ENCODE measurements at regions not wholly inside any gene's neighbourhood (a gene's known extent, or its start where the extent isn't known, plus 50 kb on each side); places are given as distances from the start of the nearest gene placed in this dataset.
"Not testable (repeated sequence)": the region's sequence is repeated elsewhere in the genome, so short reads cannot be mapped to it uniquely, and the experiment has no call there.

DNA sequence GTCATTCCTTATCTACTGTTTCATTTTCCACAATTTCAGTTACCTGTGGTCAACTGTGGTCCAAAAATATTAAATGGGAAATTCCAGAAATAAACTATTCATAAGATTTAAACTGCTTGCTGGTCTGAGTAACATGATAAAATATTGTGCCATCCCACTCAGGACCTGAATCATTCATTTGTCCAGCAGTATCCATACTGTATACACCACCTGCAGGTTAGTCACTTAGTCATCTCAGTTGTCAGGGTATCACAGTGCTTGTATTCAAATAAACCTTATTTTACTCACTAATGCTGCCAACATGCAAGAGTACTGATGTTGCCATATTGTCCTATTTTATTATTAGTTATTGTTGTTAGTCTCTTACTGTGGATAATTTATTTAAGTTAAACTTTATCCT lies 139.7 kb downstream of the FBXO4 start:
- Histone ChIP-seq H3K36me3 (no peaks in the 10 kb centered on the region), H3K9me3 (no peaks in the 10 kb centered on the region), H3K27me3 (replicated peaks; ENCODE audit: insufficient read depth) (no peaks in the 10 kb centered on the region), H3K4me1 (replicated peaks) (no peaks in the 10 kb centered on the region), H3K27ac (no peak overlapping the region), H3K4me3 (no peak overlapping the region)
- DNase-seq (ENCODE audit: low spot score): no peak
- intact Hi-C loops (cut with DNase I): no loop called here
- TF ChIP-seq, protein P1, sequence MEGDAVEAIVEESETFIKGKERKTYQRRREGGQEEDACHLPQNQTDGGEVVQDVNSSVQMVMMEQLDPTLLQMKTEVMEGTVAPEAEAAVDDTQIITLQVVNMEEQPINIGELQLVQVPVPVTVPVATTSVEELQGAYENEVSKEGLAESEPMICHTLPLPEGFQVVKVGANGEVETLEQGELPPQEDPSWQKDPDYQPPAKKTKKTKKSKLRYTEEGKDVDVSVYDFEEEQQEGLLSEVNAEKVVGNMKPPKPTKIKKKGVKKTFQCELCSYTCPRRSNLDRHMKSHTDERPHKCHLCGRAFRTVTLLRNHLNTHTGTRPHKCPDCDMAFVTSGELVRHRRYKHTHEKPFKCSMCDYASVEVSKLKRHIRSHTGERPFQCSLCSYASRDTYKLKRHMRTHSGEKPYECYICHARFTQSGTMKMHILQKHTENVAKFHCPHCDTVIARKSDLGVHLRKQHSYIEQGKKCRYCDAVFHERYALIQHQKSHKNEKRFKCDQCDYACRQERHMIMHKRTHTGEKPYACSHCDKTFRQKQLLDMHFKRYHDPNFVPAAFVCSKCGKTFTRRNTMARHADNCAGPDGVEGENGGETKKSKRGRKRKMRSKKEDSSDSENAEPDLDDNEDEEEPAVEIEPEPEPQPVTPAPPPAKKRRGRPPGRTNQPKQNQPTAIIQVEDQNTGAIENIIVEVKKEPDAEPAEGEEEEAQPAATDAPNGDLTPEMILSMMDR (IDR thresholded peaks at IDR 0.05): no peak
- no peak for TF ChIP-seq POLR2AphosphoS5 (IDR thresholded peaks at IDR 0.05)
- no peak for TF ChIP-seq POLR2A (IDR thresholded peaks at IDR 0.05)

DNA sequence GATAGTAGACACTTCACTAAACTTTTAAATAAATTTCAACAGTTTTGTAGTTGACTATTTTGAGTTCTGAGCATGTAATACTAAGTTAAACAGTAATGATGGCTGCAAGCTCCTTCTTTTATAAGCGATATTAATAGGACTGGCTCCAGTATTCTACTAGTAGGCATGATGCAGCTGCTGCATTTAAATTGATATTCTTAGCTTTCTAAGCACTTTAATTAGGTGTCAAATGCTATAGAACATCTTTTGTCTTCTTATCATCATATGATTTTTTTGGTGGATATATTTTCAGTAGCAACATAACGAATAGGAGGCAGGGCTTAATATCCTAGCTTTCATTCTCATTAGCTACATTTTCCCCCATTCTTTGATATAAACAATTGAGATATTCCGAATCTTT lies 141.1 kb downstream of the FBXO4 start:
- Histone ChIP-seq H3K36me3 (no peaks in the 10 kb centered on the region), H3K27me3 (replicated peaks; ENCODE audit: insufficient read depth) (no peaks in the 10 kb centered on the region), H3K4me3 (no peak overlapping the region), H3K9me3 (no peaks in the 10 kb centered on the region), H3K27ac (no peak overlapping the region), H3K4me1 (replicated peaks) (no peaks in the 10 kb centered on the region)
- TF ChIP-seq, protein P1 (IDR thresholded peaks at IDR 0.05): no peak
- no peak for TF ChIP-seq POLR2A (IDR thresholded peaks at IDR 0.05)
- TF ChIP-seq POLR2AphosphoS5 (IDR thresholded peaks at IDR 0.05): no peak
- WGBS: 63% methylated on average over 3 of the region's 3 CpGs
- intact Hi-C loops (cut with DNase I): no loop called here
- DNase-seq (ENCODE audit: low spot score): no peak

DNA sequence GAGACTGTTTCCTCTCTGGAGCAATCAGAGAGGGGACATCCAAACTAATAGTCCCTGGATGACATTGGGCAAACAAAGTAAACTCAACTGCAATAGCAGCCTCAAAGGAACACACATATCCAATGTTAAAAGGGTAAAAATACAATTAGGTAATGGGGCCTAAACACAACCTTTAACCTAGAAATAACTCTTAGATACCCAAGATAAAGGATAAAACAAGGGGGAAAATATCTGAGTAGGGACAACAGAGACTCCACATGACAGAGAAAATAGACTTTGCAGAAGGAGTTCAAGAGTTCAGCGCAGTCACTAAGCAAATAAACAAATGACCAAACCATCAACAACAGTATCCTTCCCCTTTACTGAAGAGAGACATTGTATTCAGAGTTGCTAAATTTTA lies 149.3 kb downstream of the FBXO4 start:
- no peak for DNase-seq (ENCODE audit: low spot score)
- no peak overlapping the region for H3K27ac ChIP-seq
- no peaks in the 10 kb centered on the region for H3K36me3 ChIP-seq
- no peaks in the 10 kb centered on the region for H3K9me3 ChIP-seq
- 63% methylated on average over 1 of the region's 1 CpG for WGBS
- TF ChIP-seq POLR2A (IDR thresholded peaks at IDR 0.05) (no peak), POLR2AphosphoS5 (IDR thresholded peaks at IDR 0.05) (no peak)
- TF ChIP-seq, protein P1 (IDR thresholded peaks at IDR 0.05): no peak
- intact Hi-C loops (cut with DNase I): no loop called here
- no peak overlapping the region for H3K4me3 ChIP-seq
- H3K27me3 ChIP-seq (replicated peaks; ENCODE audit: insufficient read depth): no peaks in the 10 kb centered on the region
- H3K4me1 ChIP-seq (replicated peaks): no peaks in the 10 kb centered on the region

DNA sequence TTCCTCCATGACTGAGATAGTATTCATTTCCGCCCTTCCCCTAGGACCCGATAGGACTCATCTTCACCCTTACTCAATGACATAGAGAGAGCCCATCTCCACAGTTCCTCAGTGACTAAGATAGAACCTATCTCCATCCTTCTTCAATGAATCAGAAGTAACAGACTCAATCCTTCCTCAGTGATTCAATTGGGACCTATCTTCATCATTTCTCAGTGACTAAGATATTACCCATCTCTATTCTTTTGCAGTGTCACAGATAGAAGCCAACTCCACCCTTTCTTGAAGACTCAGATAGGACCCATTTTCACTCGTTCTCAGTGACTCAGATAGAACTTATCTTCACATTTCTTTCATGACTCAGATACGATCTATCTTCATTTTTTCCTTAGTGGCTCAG lies 164.6 kb downstream of the FBXO4 start:
- Histone ChIP-seq H3K4me3 (no peak overlapping the region), H3K27ac (no peak overlapping the region), H3K9me3 (no peaks in the 10 kb centered on the region), H3K4me1 (replicated peaks) (no peaks in the 10 kb centered on the region), H3K27me3 (replicated peaks; ENCODE audit: insufficient read depth) (no peaks in the 10 kb centered on the region), H3K36me3 (no peaks in the 10 kb centered on the region)
- 87% methylated on average over 4 of the region's 4 CpGs for WGBS
- intact Hi-C loops (cut with DNase I): no loop called here
- TF ChIP-seq POLR2A (IDR thresholded peaks at IDR 0.05): no peak
- no peak for TF ChIP-seq POLR2AphosphoS5 (IDR thresholded peaks at IDR 0.05)
- TF ChIP-seq, protein P1 (IDR thresholded peaks at IDR 0.05): no peak
- DNase-seq (ENCODE audit: low spot score): no peak

DNA sequence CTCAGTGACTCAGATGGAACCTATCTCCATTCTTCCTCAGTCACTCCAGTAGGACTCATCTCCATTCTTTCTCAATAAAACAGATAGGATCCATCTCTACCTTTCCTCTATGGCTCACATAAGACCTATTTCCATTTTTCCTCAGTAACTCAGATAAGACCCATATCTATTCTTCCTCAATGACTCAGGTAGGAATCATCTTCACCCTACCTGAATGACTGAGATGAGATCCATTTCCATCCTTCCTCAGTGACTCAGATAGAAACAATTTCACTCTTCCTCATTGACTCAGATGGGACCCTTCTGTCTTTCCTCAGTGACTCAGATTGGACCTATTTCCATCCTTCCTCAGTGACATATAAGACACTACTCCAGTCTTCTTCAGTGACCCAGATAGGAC lies 165.1 kb downstream of the FBXO4 start:
- no peak for DNase-seq (ENCODE audit: low spot score)
- intact Hi-C loops (cut with DNase I): no loop called here
- Histone ChIP-seq H3K27me3 (replicated peaks; ENCODE audit: insufficient read depth) (no peaks in the 10 kb centered on the region), H3K9me3 (no peaks in the 10 kb centered on the region), H3K36me3 (no peaks in the 10 kb centered on the region), H3K4me1 (replicated peaks) (no peaks in the 10 kb centered on the region), H3K4me3 (no peak overlapping the region), H3K27ac (no peak overlapping the region)
- TF ChIP-seq, protein P1 (IDR thresholded peaks at IDR 0.05): no peak
- TF ChIP-seq POLR2A (IDR thresholded peaks at IDR 0.05) (no peak), POLR2AphosphoS5 (IDR thresholded peaks at IDR 0.05) (no peak)

DNA sequence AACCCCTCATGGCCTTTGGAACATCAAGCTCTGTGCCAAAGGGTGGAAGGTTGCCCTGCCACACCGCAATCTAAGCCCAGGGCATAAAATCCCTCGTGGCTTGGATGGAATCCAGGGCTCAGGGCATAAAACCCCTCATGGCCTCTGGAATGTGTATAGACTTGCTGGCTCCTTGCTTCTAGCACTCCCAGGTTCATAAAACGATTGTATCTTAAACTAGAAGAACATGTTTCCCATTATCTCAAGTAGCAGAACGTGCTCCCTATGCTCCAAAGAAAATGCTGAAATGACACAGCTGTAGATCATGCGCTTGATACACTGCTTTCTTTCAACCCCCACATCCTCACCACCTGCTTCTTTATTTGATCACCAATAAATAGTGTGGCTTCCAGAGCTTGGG lies 174.8 kb downstream of the FBXO4 start:
- DNase-seq (ENCODE audit: low spot score); H3K9me3 ChIP-seq; intact Hi-C loops (cut with DNase I); H3K4me3 ChIP-seq; H3K27me3 ChIP-seq (replicated peaks; ENCODE audit: insufficient read depth); H3K27ac ChIP-seq; H3K36me3 ChIP-seq; H3K4me1 ChIP-seq (replicated peaks): not testable (repeated sequence)
- WGBS: 43% methylated on average over 5 of the region's 5 CpGs
